CD14-positive monocyte (primary cell): ENCODE measurements at regions not wholly inside any gene's neighbourhood (a gene's known extent, or its start where the extent isn't known, plus 50 kb on each side); places are given as distances from the start of the nearest gene placed in this dataset.

Experiments
- DNase-seq, 3 donors: peaks; one replicate each; pipeline ENCODE4 v3.0.0-alpha.2; 2011 to 2022
- H2AFZ ChIP-seq: 2 replicates; pipeline ENCODE4 v1.6.0; 2012; ENCODE audit warnings: mild to moderate bottlenecking, low read depth, low read length, inconsistent platforms; ENCODE audit not compliant: insufficient read depth, poor library complexity, severe bottlenecking
- H3K27ac ChIP-seq, 2 donors: 1 replicate in 1 of 2; 2 replicates in 1 of 2; pipeline ENCODE4 v1.5.1; 2012 to 2013; ENCODE audit warnings: low read length in 2 of 2, control low read depth in 1 of 2, inconsistent platforms in 1 of 2, low read depth in 1 of 2, mild to moderate bottlenecking in 1 of 2
- H3K27me3 ChIP-seq, 2 donors: one replicate each; pipeline versions ENCODE4 v1.6.0 to v1.6.1; 2011 to 2013; ENCODE audit warnings: low read length in 2 of 2; ENCODE audit not compliant: control insufficient read depth in 2 of 2, insufficient read depth in 2 of 2
- H3K36me3 ChIP-seq, 2 donors: replicated peaks in 1 of 2; 1 replicate in 1 of 2; 2 replicates in 1 of 2; pipeline versions ENCODE4 v1.5.1 to v1.6.1; 2012 to 2013; ENCODE audit warnings: low read length in 2 of 2, control low read depth in 1 of 2, inconsistent platforms in 1 of 2, mild to moderate bottlenecking in 1 of 2; ENCODE audit not compliant: insufficient read depth in 2 of 2, control insufficient read depth in 1 of 2
- H3K4me1 ChIP-seq, 2 donors: 1 replicate in 1 of 2; 2 replicates in 1 of 2; pipeline versions ENCODE4 v1.5.1 to v1.6.1; 2012 to 2013; ENCODE audit warnings: low read length in 2 of 2, control low read depth in 1 of 2, inconsistent platforms in 1 of 2, mild to moderate bottlenecking in 1 of 2, moderate library complexity in 1 of 2; ENCODE audit not compliant: insufficient read depth in 2 of 2, control insufficient read depth in 1 of 2
- H3K4me2 ChIP-seq: replicated peaks from 2 replicates; pipeline ENCODE3; 2012; ENCODE audit warnings: low read length, moderate library complexity, mild to moderate bottlenecking; ENCODE audit not compliant: poor library complexity, severe bottlenecking; ENCODE audit errors: extremely low read depth
- H3K4me3 ChIP-seq, 3 experiments: fragments of 200-600 bp in 1 of 3; sonication (generic) in 1 of 3; replicated peaks in 1 of 3; 1 replicate in 2 of 3; 2 replicates in 1 of 3; pipeline ENCODE4 v1.5.1; 2011 to 2013; ENCODE audit warnings: low read length in 3 of 3, mild to moderate bottlenecking in 3 of 3, control low read depth in 2 of 3, low read depth in 2 of 3, inconsistent platforms in 1 of 3, moderate library complexity in 1 of 3
- H3K79me2 ChIP-seq: 2 replicates; pipeline ENCODE4 v1.6.0; 2012; ENCODE audit warnings: mild to moderate bottlenecking, control low read depth, inconsistent platforms, low read length, moderate library complexity; ENCODE audit not compliant: insufficient read depth
- H3K9ac ChIP-seq: 2 replicates; pipeline ENCODE4 v1.6.0; 2017; ENCODE audit warnings: low read length, mild to moderate bottlenecking; ENCODE audit not compliant: insufficient read depth, poor library complexity, severe bottlenecking
- H3K9me3 ChIP-seq, 2 donors: replicated peaks in 1 of 2; 1 replicate in 1 of 2; 2 replicates in 1 of 2; pipeline versions ENCODE4 v1.5.1 to v1.6.1; 2012 to 2013; ENCODE audit warnings: low read length in 2 of 2, control low read depth in 1 of 2; ENCODE audit not compliant: control insufficient read depth in 1 of 2, insufficient read depth in 1 of 2
- H4K20me1 ChIP-seq: 2 replicates; pipeline ENCODE4 v1.6.0; 2012; ENCODE audit warnings: mild to moderate bottlenecking, low read length, control low read depth, moderate library complexity; ENCODE audit not compliant: insufficient read depth
- H3K27ac Mint-ChIP-seq, 7 donors: one replicate each; pipeline ENCODE4 v1.8.0; 2020; ENCODE audit warnings: mild to moderate bottlenecking in 7 of 7, mixed read lengths in 7 of 7, moderate library complexity in 6 of 7, inconsistent platforms in 2 of 7
- H3K27me3 Mint-ChIP-seq, 3 donors: one replicate each; pipeline ENCODE4 v1.8.0; 2021 to 2022; ENCODE audit warnings: low read depth in 3 of 3, mild to moderate bottlenecking in 3 of 3, mixed read lengths in 3 of 3, moderate library complexity in 3 of 3, inconsistent platforms in 1 of 3
- H3K36me3 Mint-ChIP-seq, 2 donors: one replicate each; pipeline ENCODE4 v1.8.0; 2020; ENCODE audit warnings: mixed read lengths in 2 of 2, inconsistent platforms in 1 of 2, mild to moderate bottlenecking in 1 of 2
- H3K4me1 Mint-ChIP-seq: one replicate; pipeline ENCODE4 v1.8.0; 2020; ENCODE audit warnings: mild to moderate bottlenecking, mixed read lengths
- H3K4me3 Mint-ChIP-seq, 2 donors: one replicate each; pipeline ENCODE4 v1.8.0; 2020; ENCODE audit warnings: mild to moderate bottlenecking in 2 of 2, mixed read lengths in 2 of 2, moderate library complexity in 1 of 2
- H3K9me3 Mint-ChIP-seq, 7 donors: one replicate each; pipeline ENCODE4 v1.8.0; 2020 to 2022; ENCODE audit warnings: mixed read lengths in 7 of 7, mild to moderate bottlenecking in 6 of 7, moderate library complexity in 6 of 7, inconsistent platforms in 2 of 7
- CTCF ChIP-seq: fragments of 200-600 bp; IDR thresholded peaks from one replicate; pipeline ENCODE4 v1.8.0; 2022; ENCODE audit warnings: antibody characterized with exemption, mild to moderate bottlenecking
- WGBS: methylation state at CpG from one replicate; pipeline ENCODE4 v1.1.5; 2013; ENCODE audit warnings: missing lambda C conversion rate; ENCODE audit not compliant: insufficient coverage; 5-methylcytosine and 5-hydroxymethylcytosine counted together
- intact Hi-C, 2 donors: fragments of 100-400 bp; cut with micrococcal nuclease; formaldehyde crosslinking; loops; one replicate each; pipeline versions ENCODE4 v1.15.0 to v1.15.1; 2023

- Mint-ChIP-seq H3K36me3 (no peaks in the 10 kb centered on the region), H3K27me3 (peaks cover 2 to 12% (median 3%) of the 10 kb centered on the region in 3 donors), H3K4me1 (peaks cover 10% of the 10 kb centered on the region), H3K27ac (no peak overlapping the region), H3K9me3 (peaks cover 0 to 7% (median 4%) of the 10 kb centered on the region in 7 donors), H3K4me3 (no peak overlapping the region)
- no peak for DNase-seq
- no peaks in the 10 kb centered on the region for H3K36me3 ChIP-seq
- peaks cover 14 to 17% of the 10 kb centered on the region in 2 donors for H3K4me1 ChIP-seq
- no peak for TF ChIP-seq CTCF
- no peak overlapping the region for H3K27ac ChIP-seq
- peaks cover 0 to 4% of the 10 kb centered on the region in 2 donors for H3K9me3 ChIP-seq
- H2AFZ ChIP-seq: no peak overlapping the region
- intact Hi-C loops: no loop called here
- no peak overlapping the region for H3K4me3 ChIP-seq
- no CpG with 5 or more reads among the region's 6 CpGs for WGBS
- H4K20me1 ChIP-seq: no peaks in the 10 kb centered on the region
- H3K9ac ChIP-seq: no peak overlapping the region
- H3K79me2 ChIP-seq: no peaks in the 10 kb centered on the region
- H3K27me3 ChIP-seq: peaks cover 0 to 5% of the 10 kb centered on the region in 2 donors
- H3K4me2 ChIP-seq: no peak overlapping the region
Observed at GRCh38 chr10:121088524-121088923, 237.4 kb downstream of the WDR11 start.

- Histone ChIP-seq H3K9me3 (peaks cover 0 to 4% of the 10 kb centered on the region in 2 donors), H4K20me1 (no peaks in the 10 kb centered on the region), H3K27ac (no peak overlapping the region), H3K4me2 (no peak overlapping the region), H3K36me3 (no peaks in the 10 kb centered on the region), H3K27me3 (no peaks in the 10 kb centered on the region), H2AFZ (no peak overlapping the region), H3K4me1 (peaks cover 13 to 15% of the 10 kb centered on the region in 2 donors), H3K4me3 (no peak overlapping the region), H3K79me2 (no peaks in the 10 kb centered on the region), H3K9ac (no peak overlapping the region)
- no peaks in the 10 kb centered on the region for H3K36me3 Mint-ChIP-seq
- no peak for DNase-seq
- 77% methylated on average over 2 of the region's 3 CpGs for WGBS
- TF ChIP-seq CTCF: no peak
- intact Hi-C loops: no loop called here
- peaks cover 2 to 9% (median 3%) of the 10 kb centered on the region in 3 donors for H3K27me3 Mint-ChIP-seq
- H3K9me3 Mint-ChIP-seq: peaks cover 0 to 8% (median 5%) of the 10 kb centered on the region in 7 donors
- no peak overlapping the region for H3K27ac Mint-ChIP-seq
- H3K4me3 Mint-ChIP-seq: no peak overlapping the region
- peaks cover 10% of the 10 kb centered on the region for H3K4me1 Mint-ChIP-seq
Observed at GRCh38 chr10:121089434-121089833, 238.3 kb downstream of the WDR11 start.
